ENCODE measurements at regions not wholly inside any gene's neighbourhood (a gene's known extent, or its start where the extent isn't known, plus 50 kb on each side); places are given as distances from the start of the nearest gene placed in this dataset.

GRCh38 chr1:221993444-221993948 lies 251.6 kb upstream of the DUSP10 start:
- no peak for TF ChIP-seq CTCF (IDR thresholded peaks at IDR 0.05; ENCODE audit: insufficient read depth, low read length, poor library complexity, severe bottlenecking)
- Histone ChIP-seq H3K4me3 (replicated peaks; ENCODE audit: low read depth, low read length) (no peak overlapping the region), H3K27me3 (replicated peaks; ENCODE audit: control insufficient read depth, insufficient read depth, low read length) (no peaks in the 10 kb centered on the region), H3K36me3 (ENCODE audit: control insufficient read depth, insufficient read depth, low read length) (no peaks in the 10 kb centered on the region)
- DNase-seq (ENCODE audit: extremely low read depth, insufficient read length): no peak

- TF ChIP-seq CTCF (IDR thresholded peaks at IDR 0.05; ENCODE audit: insufficient read depth, low read length, poor library complexity, severe bottlenecking): no peak
- H3K4me3 ChIP-seq (replicated peaks; ENCODE audit: low read depth, low read length): no peak overlapping the region
- no peaks in the 10 kb centered on the region for H3K36me3 ChIP-seq (ENCODE audit: control insufficient read depth, insufficient read depth, low read length)
- H3K27me3 ChIP-seq (replicated peaks; ENCODE audit: control insufficient read depth, insufficient read depth, low read length): no peaks in the 10 kb centered on the region
- DNase-seq (ENCODE audit: extremely low read depth, insufficient read length): no peak
Measured at GRCh38 chr1:221992427-221992826, 250.5 kb upstream of the DUSP10 start.

- Histone ChIP-seq H3K36me3 (ENCODE audit: control insufficient read depth, insufficient read depth, low read length) (no peaks in the 10 kb centered on the region), H3K27me3 (replicated peaks; ENCODE audit: control insufficient read depth, insufficient read depth, low read length) (no peaks in the 10 kb centered on the region), H3K4me3 (replicated peaks; ENCODE audit: low read depth, low read length) (no peak overlapping the region)
- no peak for DNase-seq (ENCODE audit: extremely low read depth, insufficient read length)
- no peak for TF ChIP-seq CTCF (IDR thresholded peaks at IDR 0.05; ENCODE audit: insufficient read depth, low read length, poor library complexity, severe bottlenecking)
Measured at GRCh38 chr1:221991221-221991620, 249.3 kb upstream of the DUSP10 start.

- H3K36me3 ChIP-seq (ENCODE audit: control insufficient read depth, insufficient read depth, low read length): no peaks in the 10 kb centered on the region
- no peak overlapping the region for H3K4me3 ChIP-seq (replicated peaks; ENCODE audit: low read depth, low read length)
- H3K27me3 ChIP-seq (replicated peaks; ENCODE audit: control insufficient read depth, insufficient read depth, low read length): no peaks in the 10 kb centered on the region
- TF ChIP-seq CTCF (IDR thresholded peaks at IDR 0.05; ENCODE audit: insufficient read depth, low read length, poor library complexity, severe bottlenecking): no peak
- no peak for DNase-seq (ENCODE audit: extremely low read depth, insufficient read length)
Measured at GRCh38 chr1:221989741-221990140, 247.9 kb upstream of the DUSP10 start.

- H3K4me3 ChIP-seq (replicated peaks; ENCODE audit: low read depth, low read length): no peak overlapping the region
- DNase-seq (ENCODE audit: extremely low read depth, insufficient read length): no peak
- no peaks in the 10 kb centered on the region for H3K36me3 ChIP-seq (ENCODE audit: control insufficient read depth, insufficient read depth, low read length)
- no peak for TF ChIP-seq CTCF (IDR thresholded peaks at IDR 0.05; ENCODE audit: insufficient read depth, low read length, poor library complexity, severe bottlenecking)
- no peaks in the 10 kb centered on the region for H3K27me3 ChIP-seq (replicated peaks; ENCODE audit: control insufficient read depth, insufficient read depth, low read length)
Measured at GRCh38 chr1:221988829-221989228, 246.9 kb upstream of the DUSP10 start.

Measured in GM06990 (cell line).